Caco-2 (cell line): ENCODE measurements at regions not wholly inside any gene's neighbourhood (a gene's known extent, or its start where the extent isn't known, plus 50 kb on each side); places are given as distances from the start of the nearest gene placed in this dataset.

Experiments used
- BruUV-seq: library from RNA; stranded (reverse); fragments of 400-500 nt; replicated peaks from 2 replicates; lab custom pipeline; 2021; lab: Mats Ljungman, UMichigan
- CTCF ChIA-PET: fragments of 300-600 bp; sonication (Branson Sonifier 250); formaldehyde crosslinking; loops from one replicate; lab custom pipeline; 2022; ENCODE audit warnings: antibody characterized with exemption; lab: Charles Lee
- POLR2A ChIA-PET: fragments of 300-600 bp; sonication (Branson Sonifier 250); formaldehyde crosslinking; loops from one replicate; lab custom pipeline; 2022; ENCODE audit warnings: antibody characterized with exemption; lab: Charles Lee
- DNase-seq, 2 experiments: peaks; one replicate each; pipeline versions ENCODE4 v3.0.0 to v3.0.0-alpha.2; 2020 to 2022
- H3K27me3 ChIP-seq: replicated peaks from 2 replicates; pipeline ENCODE4 v1.6.0; 2011; ENCODE audit warnings: low read length; ENCODE audit not compliant: control insufficient read depth, insufficient read depth
- H3K36me3 ChIP-seq: 2 replicates; pipeline ENCODE4 v1.5.1; 2011; ENCODE audit warnings: low read length; ENCODE audit not compliant: control insufficient read depth, insufficient read depth
- H3K4me1 ChIP-seq: fragments of 250-450 bp; sonication (Bioruptor Pico); 2 replicates; pipeline ENCODE4 v1.5.1; 2020; ENCODE audit warnings: mild to moderate bottlenecking
- H3K4me3 ChIP-seq: 2 replicates; pipeline ENCODE4 v1.5.1; 2011; ENCODE audit warnings: low read depth, mild to moderate bottlenecking, control low read depth, low read length
- H3K9me3 ChIP-seq: fragments of 250-450 bp; sonication (Bioruptor Pico); 2 replicates; pipeline ENCODE4 v1.5.1; 2020; ENCODE audit warnings: mild to moderate bottlenecking, moderate library complexity
- H3K27ac Mint-ChIP-seq: one replicate; pipeline ENCODE4 v1.8.0; 2022; ENCODE audit warnings: mixed read lengths; ENCODE audit not compliant: unreplicated experiment
- H3K27me3 Mint-ChIP-seq: one replicate; pipeline ENCODE4 v1.8.0; 2022; ENCODE audit warnings: mixed read lengths; ENCODE audit not compliant: insufficient read depth, unreplicated experiment
- H3K36me3 Mint-ChIP-seq: one replicate; pipeline ENCODE4 v1.8.0; 2022; ENCODE audit warnings: mild to moderate bottlenecking, mixed read lengths; ENCODE audit not compliant: insufficient read depth, unreplicated experiment
- H3K4me1 Mint-ChIP-seq: one replicate; pipeline ENCODE4 v1.8.0; 2022; ENCODE audit warnings: low read depth, mixed read lengths; ENCODE audit not compliant: unreplicated experiment
- H3K4me3 Mint-ChIP-seq: one replicate; pipeline ENCODE4 v1.8.0; 2022; ENCODE audit warnings: mild to moderate bottlenecking, moderate library complexity, mixed read lengths; ENCODE audit not compliant: unreplicated experiment
- H3K9me3 Mint-ChIP-seq: one replicate; pipeline ENCODE4 v1.8.0; 2022; ENCODE audit warnings: mixed read lengths; ENCODE audit not compliant: unreplicated experiment
- intact Hi-C: fragments of 100-400 bp; cut with micrococcal nuclease; formaldehyde crosslinking; loops from one replicate; pipeline ENCODE4 v1.10.0; 2022; ENCODE audit not compliant: unreplicated experiment
- TF ChIP-seq, protein P1 (sequence below), 2 experiments: fragments of 200-600 bp in 1 of 2; IDR thresholded peaks; 1 replicate in 1 of 2; 2 replicates in 1 of 2; pipeline versions ENCODE4 v1.5.1 to v1.8.0; 2011 to 2022; ENCODE audit warnings: antibody characterized with exemption in 1 of 2, control low read depth in 1 of 2, inconsistent platforms in 1 of 2, low read depth in 1 of 2, low read length in 1 of 2, mild to moderate bottlenecking in 1 of 2, moderate library complexity in 1 of 2; ENCODE audit not compliant: insufficient read depth in 1 of 2, severe bottlenecking in 1 of 2, unreplicated experiment in 1 of 2

DNA sequence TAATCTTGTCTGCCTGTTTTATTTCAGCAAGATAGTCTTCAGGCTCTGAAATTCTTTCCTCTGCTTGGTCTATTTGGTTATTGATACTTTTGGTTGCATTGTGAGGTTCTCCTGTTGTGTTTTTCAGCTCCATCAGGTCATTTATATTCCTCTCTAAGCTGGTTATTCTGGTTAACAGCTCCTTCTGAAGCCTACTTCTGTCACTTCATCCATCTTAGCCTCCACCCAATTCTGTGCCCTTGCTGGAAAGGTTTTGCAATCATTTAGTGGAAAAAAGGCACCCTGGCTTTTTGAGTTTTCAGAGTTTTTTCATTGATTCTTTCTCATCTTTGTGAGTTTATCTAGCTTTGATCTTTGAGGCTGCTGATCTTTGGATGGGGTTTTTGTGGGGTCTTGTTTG lies 647.7 kb downstream of the SPRY1 start:
- no peak for DNase-seq
- Mint-ChIP-seq H3K27ac (no peak overlapping the region), H3K4me1 (no peaks in the 10 kb centered on the region), H3K4me3 (no peak overlapping the region), H3K27me3 (no peaks in the 10 kb centered on the region), H3K9me3 (no peaks in the 10 kb centered on the region), H3K36me3 (no peaks in the 10 kb centered on the region)
- TF ChIP-seq, protein P1, sequence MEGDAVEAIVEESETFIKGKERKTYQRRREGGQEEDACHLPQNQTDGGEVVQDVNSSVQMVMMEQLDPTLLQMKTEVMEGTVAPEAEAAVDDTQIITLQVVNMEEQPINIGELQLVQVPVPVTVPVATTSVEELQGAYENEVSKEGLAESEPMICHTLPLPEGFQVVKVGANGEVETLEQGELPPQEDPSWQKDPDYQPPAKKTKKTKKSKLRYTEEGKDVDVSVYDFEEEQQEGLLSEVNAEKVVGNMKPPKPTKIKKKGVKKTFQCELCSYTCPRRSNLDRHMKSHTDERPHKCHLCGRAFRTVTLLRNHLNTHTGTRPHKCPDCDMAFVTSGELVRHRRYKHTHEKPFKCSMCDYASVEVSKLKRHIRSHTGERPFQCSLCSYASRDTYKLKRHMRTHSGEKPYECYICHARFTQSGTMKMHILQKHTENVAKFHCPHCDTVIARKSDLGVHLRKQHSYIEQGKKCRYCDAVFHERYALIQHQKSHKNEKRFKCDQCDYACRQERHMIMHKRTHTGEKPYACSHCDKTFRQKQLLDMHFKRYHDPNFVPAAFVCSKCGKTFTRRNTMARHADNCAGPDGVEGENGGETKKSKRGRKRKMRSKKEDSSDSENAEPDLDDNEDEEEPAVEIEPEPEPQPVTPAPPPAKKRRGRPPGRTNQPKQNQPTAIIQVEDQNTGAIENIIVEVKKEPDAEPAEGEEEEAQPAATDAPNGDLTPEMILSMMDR (IDR thresholded peaks at IDR 0.05; ENCODE audit: insufficient read depth in 1 of 2, low read depth in 1 of 2, low read length in 1 of 2, severe bottlenecking in 1 of 2, unreplicated experiment in 1 of 2) = no peak
- Histone ChIP-seq H3K36me3 (no peaks in the 10 kb centered on the region), H3K4me3 (no peak overlapping the region), H3K27me3 (no peaks in the 10 kb centered on the region), H3K9me3 (no peaks in the 10 kb centered on the region), H3K4me1 (no peaks in the 10 kb centered on the region)
- CTCF ChIA-PET = no interaction called here
- POLR2A ChIA-PET = no interaction called here
- intact Hi-C loops = no loop called here
- no TSS peak for BruUV-seq

DNA sequence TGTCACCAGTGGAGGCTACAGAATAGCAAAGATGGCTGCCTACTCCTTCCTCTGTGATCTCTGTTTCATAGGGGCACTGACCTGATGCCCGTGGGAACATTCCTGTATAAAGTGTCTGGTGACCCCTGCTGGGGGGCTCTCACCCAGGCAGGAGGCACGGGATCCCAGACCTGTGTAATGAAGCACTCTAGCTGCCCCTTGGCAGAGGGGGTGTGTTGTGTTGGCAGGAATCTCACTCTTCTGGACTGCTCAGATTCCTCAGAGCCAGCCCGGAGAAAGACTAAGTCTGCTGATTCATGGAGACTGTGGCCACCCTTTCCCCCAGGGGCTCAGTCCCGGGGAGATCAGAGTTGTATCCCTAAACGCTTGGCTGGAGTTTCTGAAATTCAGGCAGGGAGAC lies 648.3 kb downstream of the SPRY1 start:
- Histone ChIP-seq H3K9me3 (no peaks in the 10 kb centered on the region), H3K4me1 (no peaks in the 10 kb centered on the region), H3K4me3 (no peak overlapping the region), H3K36me3 (no peaks in the 10 kb centered on the region), H3K27me3 (no peaks in the 10 kb centered on the region)
- Mint-ChIP-seq H3K36me3 (no peaks in the 10 kb centered on the region), H3K4me1 (no peaks in the 10 kb centered on the region), H3K27me3 (no peaks in the 10 kb centered on the region), H3K4me3 (no peak overlapping the region), H3K9me3 (no peaks in the 10 kb centered on the region), H3K27ac (no peak overlapping the region)
- no TSS peak for BruUV-seq
- intact Hi-C loops = no loop called here
- CTCF ChIA-PET = no interaction called here
- TF ChIP-seq, protein P1 (IDR thresholded peaks at IDR 0.05; ENCODE audit: insufficient read depth in 1 of 2, low read depth in 1 of 2, low read length in 1 of 2, severe bottlenecking in 1 of 2, unreplicated experiment in 1 of 2) = no peak
- POLR2A ChIA-PET = no interaction called here
- DNase-seq = peak in 1 of 2 experiments; percentile 18

DNA sequence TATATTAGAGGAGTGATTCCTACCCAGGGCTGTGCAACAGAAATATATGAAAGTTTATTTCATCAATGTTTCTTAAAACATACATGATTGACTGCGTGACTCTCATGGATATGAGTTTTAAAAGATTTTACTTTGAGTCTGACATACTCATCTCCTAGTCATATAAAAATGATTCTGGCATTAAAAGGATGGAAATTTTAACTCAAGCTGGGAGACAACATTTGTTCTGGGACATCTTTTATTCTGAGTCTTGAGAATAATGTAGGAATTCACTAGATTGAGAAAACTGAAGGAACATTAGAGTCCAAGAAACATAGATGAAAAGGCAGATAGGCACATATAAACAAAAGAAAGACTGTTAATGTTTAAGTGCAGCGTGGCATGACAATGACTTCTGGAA lies 649.6 kb downstream of the SPRY1 start:
- TF ChIP-seq, protein P1 (IDR thresholded peaks at IDR 0.05; ENCODE audit: insufficient read depth in 1 of 2, low read depth in 1 of 2, low read length in 1 of 2, severe bottlenecking in 1 of 2, unreplicated experiment in 1 of 2) = no peak
- Histone ChIP-seq H3K4me1 (no peaks in the 10 kb centered on the region), H3K36me3 (no peaks in the 10 kb centered on the region), H3K4me3 (no peak overlapping the region), H3K9me3 (no peaks in the 10 kb centered on the region), H3K27me3 (no peaks in the 10 kb centered on the region)
- CTCF ChIA-PET = no interaction called here
- Mint-ChIP-seq H3K4me3 (no peak overlapping the region), H3K36me3 (no peaks in the 10 kb centered on the region), H3K9me3 (no peaks in the 10 kb centered on the region), H3K4me1 (no peaks in the 10 kb centered on the region), H3K27me3 (no peaks in the 10 kb centered on the region), H3K27ac (no peak overlapping the region)
- no TSS peak for BruUV-seq
- POLR2A ChIA-PET = no interaction called here
- intact Hi-C loops = no loop called here
- DNase-seq = no peak
